ENCODE measurements at regions not wholly inside any gene's neighbourhood (a gene's known extent, or its start where the extent isn't known, plus 50 kb on each side); places are given as distances from the start of the nearest gene placed in this dataset.
A peak's percentile ranks its signal among the peaks of the same experiment; 100 is the strongest.
"Not testable (repeated sequence)": the region's sequence is repeated elsewhere in the genome, so short reads cannot be mapped to it uniquely, and the experiment has no call there.

DNA sequence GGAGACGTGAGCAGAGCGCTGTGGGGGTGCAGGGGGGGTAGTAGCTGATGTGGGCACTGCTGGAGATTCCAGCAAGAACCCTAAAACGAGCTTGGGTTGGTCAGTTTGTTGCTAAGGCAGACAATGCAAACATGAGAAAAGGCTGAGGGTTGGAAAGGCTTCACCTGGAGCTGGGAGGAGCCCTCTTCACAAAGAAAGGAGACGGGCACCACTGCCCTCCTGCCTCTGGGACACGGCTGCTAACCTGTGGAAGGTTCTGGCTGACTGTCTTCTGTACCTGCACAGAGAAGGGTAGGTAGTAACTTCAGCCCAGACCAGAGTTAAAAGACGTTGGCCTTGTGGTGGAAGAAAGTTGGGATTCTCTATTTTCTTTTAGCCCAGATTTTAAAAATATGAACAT is 108.7 kb downstream of the SUCLA2 start:
- Mint-ChIP-seq H3K27me3 (no peaks in the 10 kb centered on the region), H3K4me3 (no peak overlapping the region), H3K36me3 (peaks cover 6% of the 10 kb centered on the region), H3K9me3 (no peaks in the 10 kb centered on the region), H3K27ac (no peak overlapping the region), H3K4me1 (no peaks in the 10 kb centered on the region)
- no peak for ATAC-seq

DNA sequence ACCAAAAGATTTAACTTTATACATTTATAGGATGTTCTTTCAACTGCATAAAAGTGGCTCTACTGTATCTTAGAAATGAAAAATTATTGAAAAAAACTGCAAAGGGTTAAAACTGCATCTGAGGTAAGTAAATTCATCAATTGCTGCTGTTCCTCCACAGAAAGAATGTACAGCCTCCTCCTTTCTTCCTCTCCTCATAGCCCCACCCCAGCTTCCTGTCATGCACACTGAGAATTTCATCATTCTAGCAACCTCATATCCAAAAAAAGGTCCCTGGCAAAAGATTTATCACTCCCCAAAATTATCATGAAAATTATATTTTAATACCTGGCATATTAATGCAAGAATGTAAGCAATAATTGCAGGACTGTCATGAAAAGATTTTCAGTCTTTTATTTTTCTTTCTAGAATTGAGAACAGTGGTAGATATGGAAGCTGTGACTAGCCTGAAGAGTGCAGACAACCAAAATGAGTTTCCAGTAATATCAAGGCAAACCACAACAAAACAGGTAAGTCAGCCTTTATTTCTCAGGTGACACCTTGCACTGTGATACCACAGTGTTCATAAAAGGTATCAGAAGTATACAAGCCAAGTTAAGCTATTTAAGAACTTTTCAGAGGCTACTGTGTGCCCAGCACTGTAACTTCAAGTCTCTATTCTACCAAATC is 110.8 kb downstream of the SUCLA2 start:
- ATAC-seq = no peak
- H3K36me3 Mint-ChIP-seq = peaks cover 5% of the 10 kb centered on the region
- no peaks in the 10 kb centered on the region for H3K9me3 Mint-ChIP-seq
- no peaks in the 10 kb centered on the region for H3K4me1 Mint-ChIP-seq
- no peak overlapping the region for H3K4me3 Mint-ChIP-seq
- no peak overlapping the region for H3K27ac Mint-ChIP-seq
- no peaks in the 10 kb centered on the region for H3K27me3 Mint-ChIP-seq

DNA sequence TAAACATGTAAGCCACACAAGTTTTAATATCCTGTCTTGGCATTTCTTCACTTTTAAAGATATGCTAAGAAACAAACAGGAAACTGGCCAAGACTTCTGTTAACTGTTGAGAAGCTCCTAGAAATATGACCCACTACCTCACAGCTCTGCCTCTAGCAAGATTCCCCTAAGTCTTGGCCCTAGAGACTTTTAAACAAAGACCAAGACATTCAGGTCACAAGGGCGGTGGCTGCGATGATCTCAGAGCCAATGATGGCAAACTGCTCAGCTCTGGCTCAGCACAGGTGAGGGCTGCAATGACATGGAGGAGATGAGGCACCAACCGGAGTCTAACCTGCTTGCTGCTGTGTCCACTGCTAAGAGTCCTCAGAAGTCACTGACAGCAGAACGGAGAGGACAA is 114.8 kb downstream of the SUCLA2 start:
- Mint-ChIP-seq H3K4me3 (no peak overlapping the region), H3K36me3 (peaks cover 13% of the 10 kb centered on the region), H3K4me1 (no peaks in the 10 kb centered on the region), H3K27ac (no peak overlapping the region), H3K9me3 (no peaks in the 10 kb centered on the region), H3K27me3 (no peaks in the 10 kb centered on the region)
- no peak for ATAC-seq

DNA sequence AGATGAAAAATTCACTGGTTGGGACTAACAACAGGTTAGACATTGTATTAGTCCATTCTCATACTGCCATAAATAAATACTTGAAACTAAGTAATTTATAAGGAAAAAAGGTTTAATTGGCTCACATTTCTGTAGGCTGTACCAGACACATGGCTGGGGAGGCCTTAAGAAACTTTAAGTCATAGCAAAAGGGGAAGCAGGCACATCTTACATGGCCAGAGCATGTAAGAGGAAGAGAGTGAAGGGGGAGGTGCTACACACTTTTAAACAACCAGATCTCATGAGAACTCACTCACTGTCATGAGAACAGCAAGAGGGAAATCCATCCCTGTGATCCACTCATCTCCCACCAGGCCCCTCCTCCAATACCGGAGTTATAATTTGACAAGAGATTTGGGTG is 125.9 kb downstream of the SUCLA2 start:
- Mint-ChIP-seq H3K36me3 (peaks cover 22% of the 10 kb centered on the region), H3K9me3 (peaks cover 13% of the 10 kb centered on the region), H3K27ac (no peak overlapping the region), H3K27me3 (peaks cover 9% of the 10 kb centered on the region), H3K4me3 (no peak overlapping the region), H3K4me1 (no peaks in the 10 kb centered on the region)
- no peak for ATAC-seq

DNA sequence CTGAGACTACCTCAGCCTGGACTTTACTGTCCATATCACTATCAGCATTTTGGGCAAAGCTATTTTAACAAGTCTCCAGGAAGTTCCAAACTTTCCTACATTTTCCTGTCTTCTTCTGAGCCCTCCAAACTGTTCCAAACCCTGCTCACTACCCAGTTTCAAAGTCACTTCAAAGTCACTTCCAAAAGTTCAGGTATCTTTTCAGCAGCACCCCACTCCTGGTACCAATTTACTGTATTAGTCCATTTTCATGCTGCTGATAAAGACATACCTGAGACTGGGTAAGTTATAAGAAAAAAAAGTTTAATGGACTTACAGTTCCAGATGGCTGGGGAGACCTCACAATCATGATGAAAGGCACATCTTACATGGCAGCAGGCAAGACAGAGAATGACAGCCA is 127.1 kb downstream of the SUCLA2 start:
- peaks cover 22% of the 10 kb centered on the region for H3K36me3 Mint-ChIP-seq
- peaks cover 13% of the 10 kb centered on the region for H3K9me3 Mint-ChIP-seq
- ATAC-seq, H3K4me3 Mint-ChIP-seq, H3K27me3 Mint-ChIP-seq, H3K27ac Mint-ChIP-seq, H3K4me1 Mint-ChIP-seq: not testable (repeated sequence)

DNA sequence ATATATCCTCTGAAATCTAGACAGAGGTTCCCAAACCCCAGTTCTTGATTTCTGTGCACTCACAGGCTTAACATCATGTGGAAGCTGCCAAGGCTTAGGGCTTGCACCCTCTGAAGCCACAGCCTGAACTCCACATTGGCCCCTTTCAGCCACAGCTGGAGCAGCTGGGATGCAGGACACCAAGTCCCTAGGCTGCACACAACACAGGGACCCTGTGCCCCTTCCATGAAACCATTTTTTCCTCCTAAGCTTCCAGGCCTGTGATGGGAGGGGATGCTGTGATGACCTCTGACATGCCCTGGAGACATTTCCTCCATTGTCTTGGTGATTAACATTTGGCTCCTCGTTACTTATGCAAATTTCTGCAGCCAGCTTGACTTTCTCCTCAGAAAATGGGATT is 127.8 kb downstream of the SUCLA2 start:
- not testable (repeated sequence) for H3K4me1 Mint-ChIP-seq, H3K27me3 Mint-ChIP-seq, H3K4me3 Mint-ChIP-seq, H3K27ac Mint-ChIP-seq, ATAC-seq
- Mint-ChIP-seq H3K36me3 (peaks cover 22% of the 10 kb centered on the region), H3K9me3 (peaks cover 13% of the 10 kb centered on the region)

DNA sequence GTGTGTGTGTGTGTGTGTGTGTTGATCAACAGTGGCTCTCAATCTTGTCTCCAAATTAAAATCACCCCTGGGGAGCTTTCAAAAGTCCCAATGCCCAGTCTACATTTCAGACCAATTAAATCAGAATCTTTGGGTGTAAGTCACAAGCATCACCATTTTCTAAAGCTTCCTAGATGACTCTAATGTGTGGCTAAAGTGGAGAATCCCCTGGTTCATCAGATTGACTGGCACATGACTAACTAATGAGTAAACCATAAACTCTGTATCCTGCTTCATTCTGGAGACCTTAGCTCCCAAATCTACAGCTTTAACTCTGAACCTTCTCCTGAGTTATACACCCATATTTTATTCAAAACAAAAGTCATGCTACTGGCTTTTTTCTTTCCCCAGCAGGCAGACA is 131.3 kb downstream of the SUCLA2 start:
- ATAC-seq = no peak
- H3K27me3 Mint-ChIP-seq = peaks cover 9% of the 10 kb centered on the region
- no peak overlapping the region for H3K4me3 Mint-ChIP-seq
- peaks cover 12% of the 10 kb centered on the region for H3K4me1 Mint-ChIP-seq
- peaks cover 8% of the 10 kb centered on the region for H3K9me3 Mint-ChIP-seq
- H3K36me3 Mint-ChIP-seq = peaks cover 16% of the 10 kb centered on the region
- no peak overlapping the region for H3K27ac Mint-ChIP-seq

DNA sequence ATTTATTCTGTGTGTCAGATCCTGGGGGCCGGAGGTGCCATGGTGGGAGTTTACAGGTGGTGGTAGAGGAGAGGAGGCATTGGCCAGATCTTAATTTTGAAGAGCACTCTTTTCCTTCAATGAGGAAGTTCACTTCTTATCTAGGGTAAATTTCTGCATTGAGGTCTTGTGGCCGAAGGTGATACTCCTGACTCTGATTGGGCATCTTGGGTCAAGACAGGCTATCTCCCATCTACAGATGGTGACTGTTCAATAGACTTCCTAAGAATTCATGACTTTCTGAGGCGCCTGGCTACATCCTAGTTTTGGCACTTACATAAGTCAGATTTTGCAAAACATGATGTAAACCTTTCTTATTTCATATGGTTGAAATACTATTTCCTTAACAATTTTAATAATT is 135.2 kb downstream of the SUCLA2 start:
- no peak overlapping the region for H3K27ac Mint-ChIP-seq
- peaks cover 5% of the 10 kb centered on the region for H3K27me3 Mint-ChIP-seq
- no peaks in the 10 kb centered on the region for H3K9me3 Mint-ChIP-seq
- H3K36me3 Mint-ChIP-seq = no peaks in the 10 kb centered on the region
- H3K4me3 Mint-ChIP-seq = no peak overlapping the region
- no peak for ATAC-seq
- H3K4me1 Mint-ChIP-seq = peaks cover 12% of the 10 kb centered on the region

DNA sequence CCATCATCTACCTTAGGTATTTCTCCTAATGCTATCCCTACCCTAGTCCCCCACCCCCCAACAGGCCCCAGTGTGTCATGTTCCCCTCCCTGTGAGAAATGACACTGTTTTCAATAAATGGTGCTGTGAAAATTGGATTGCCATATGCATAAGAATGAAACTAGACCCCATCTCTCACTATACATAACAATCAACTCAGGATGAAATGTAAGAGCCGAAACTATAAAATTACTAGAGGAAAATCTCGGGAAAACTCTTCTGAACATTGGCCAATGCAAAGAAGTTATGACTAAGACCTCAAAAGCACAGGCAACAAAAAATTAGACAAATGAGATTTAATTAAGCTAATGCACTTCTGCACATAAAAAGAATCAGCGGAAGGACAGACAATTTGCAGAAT is 138.2 kb downstream of the SUCLA2 start:
- Mint-ChIP-seq H3K4me1 (peaks cover 12% of the 10 kb centered on the region), H3K27ac (no peak overlapping the region), H3K4me3 (no peak overlapping the region), H3K36me3 (no peaks in the 10 kb centered on the region), H3K27me3 (peaks cover 22% of the 10 kb centered on the region), H3K9me3 (no peaks in the 10 kb centered on the region)
- ATAC-seq = no peak

DNA sequence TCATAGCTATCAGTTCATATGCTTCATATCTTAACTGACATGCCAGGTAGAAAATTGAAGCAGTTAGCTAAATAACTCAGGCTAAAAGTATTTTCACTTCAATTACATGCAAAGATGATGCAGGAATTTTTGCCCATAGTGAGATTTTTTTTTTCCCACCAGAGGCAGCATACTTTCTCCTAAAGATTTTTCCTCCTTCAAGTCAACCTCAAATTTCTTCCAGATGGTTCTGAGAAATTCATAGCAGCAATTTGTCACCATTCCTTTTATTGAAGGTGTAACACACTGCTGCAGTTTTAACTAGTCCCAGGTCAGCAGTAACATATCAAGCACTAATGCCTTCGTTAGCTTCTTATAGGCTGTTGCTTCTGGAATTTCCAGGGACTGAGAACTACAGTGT is 141.9 kb downstream of the SUCLA2 start:
- Mint-ChIP-seq H3K9me3 (no peaks in the 10 kb centered on the region), H3K4me3 (no peak overlapping the region), H3K27ac (no peak overlapping the region), H3K4me1 (no peaks in the 10 kb centered on the region), H3K36me3 (no peaks in the 10 kb centered on the region), H3K27me3 (peaks cover 24% of the 10 kb centered on the region)
- ATAC-seq = no peak

DNA sequence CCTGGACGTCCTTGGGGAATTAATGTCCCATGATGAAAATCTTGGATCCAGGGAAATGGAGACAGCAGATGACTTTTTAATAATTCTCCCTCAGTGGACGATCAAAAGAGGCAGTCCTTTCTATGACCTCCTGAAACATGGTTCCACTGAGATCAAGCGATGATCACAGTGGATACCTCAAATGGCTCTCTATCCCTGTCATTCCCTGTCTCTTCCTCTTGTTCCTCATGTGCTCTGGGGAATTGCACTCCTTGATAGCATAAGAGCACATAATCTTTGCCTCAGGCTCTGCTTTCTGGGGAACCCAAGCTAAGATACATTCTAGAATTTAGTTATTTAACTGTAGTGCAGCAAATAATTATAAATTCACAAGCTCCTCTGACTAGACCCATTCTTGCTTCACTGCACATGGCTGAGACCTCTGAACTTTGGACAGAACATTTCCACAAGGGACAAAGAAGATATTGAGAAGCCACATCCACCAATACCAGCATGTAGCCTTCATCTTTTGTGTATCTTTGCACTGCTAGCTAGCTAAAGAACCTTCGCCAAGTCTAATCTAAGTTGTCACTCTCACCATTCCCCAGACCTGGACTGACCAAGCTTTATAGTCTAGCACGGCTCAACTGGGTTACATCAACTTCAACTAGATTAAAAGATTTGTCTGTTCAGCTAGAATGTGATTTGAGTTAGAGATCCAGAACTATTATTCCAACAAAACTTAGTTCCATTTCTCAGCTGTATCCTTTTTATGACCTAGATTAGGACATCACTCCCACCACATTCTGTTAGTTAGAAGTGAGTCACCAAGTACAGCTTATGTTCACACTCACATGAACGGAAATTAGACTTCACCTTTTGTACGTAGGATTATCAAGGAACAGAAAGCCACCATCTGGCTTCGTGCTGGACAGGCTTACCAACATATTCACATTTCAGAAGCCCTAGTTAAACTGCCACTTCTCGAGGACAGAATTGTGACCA is 142.7 kb downstream of the SUCLA2 start:
- no peaks in the 10 kb centered on the region for H3K36me3 Mint-ChIP-seq
- H3K9me3 Mint-ChIP-seq = no peaks in the 10 kb centered on the region
- H3K27me3 Mint-ChIP-seq = peaks cover 24% of the 10 kb centered on the region
- no peak overlapping the region for H3K27ac Mint-ChIP-seq
- ATAC-seq = no peak
- no peak overlapping the region for H3K4me3 Mint-ChIP-seq
- no peaks in the 10 kb centered on the region for H3K4me1 Mint-ChIP-seq

DNA sequence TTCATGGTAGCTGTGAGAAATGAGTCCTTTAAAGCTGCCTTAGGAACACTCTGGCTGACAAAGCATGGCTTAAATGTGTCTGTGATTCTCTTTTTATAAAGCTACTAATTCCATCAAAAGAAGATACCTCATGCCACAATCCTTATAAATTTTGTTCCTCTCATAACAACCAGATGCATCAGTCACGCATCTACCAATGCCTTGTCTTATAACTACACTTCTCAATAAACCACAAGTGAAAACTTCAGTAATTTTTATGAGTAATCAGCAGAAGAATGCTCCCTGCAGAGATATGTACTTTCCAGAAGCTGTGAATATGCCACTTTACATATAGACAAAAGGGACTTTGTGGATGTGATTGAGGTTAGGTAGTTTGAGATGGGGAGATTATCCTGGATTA is 147.8 kb downstream of the SUCLA2 start:
- ATAC-seq = no peak
- H3K9me3 Mint-ChIP-seq = peaks cover 8% of the 10 kb centered on the region

DNA sequence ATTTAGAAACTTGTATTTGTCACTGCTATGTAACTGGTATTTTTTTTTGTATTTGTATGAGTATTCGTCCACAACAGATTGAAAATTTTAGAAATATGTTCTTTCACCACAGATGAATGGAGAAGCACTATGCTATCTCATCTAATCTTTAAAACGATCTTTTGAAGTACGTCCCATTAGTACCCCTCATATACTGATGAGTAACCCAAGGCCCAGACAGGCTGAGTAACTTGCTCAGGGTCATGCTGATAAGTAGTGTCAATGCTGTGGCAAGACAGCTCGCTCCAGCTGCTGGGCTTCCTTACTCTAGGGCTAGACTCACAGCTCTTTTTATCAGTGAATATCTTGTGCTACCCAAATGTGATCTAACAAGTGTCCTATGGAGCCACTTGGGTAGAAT is 154.2 kb downstream of the SUCLA2 start:
- ATAC-seq = no peak
- Mint-ChIP-seq H3K27me3 (peaks cover 25% of the 10 kb centered on the region), H3K9me3 (peaks cover 8% of the 10 kb centered on the region), H3K36me3 (peaks cover 4% of the 10 kb centered on the region), H3K4me3 (no peak overlapping the region), H3K27ac (no peak overlapping the region), H3K4me1 (no peaks in the 10 kb centered on the region)

More for the DNA sequence above, 147.8 kb downstream of the SUCLA2 start:
- H3K36me3 Mint-ChIP-seq = peaks cover 4% of the 10 kb centered on the region
- no peaks in the 10 kb centered on the region for H3K4me1 Mint-ChIP-seq
- peaks cover 31% of the 10 kb centered on the region for H3K27me3 Mint-ChIP-seq
- H3K27ac Mint-ChIP-seq = no peak overlapping the region
- no peak overlapping the region for H3K4me3 Mint-ChIP-seq

DNA sequence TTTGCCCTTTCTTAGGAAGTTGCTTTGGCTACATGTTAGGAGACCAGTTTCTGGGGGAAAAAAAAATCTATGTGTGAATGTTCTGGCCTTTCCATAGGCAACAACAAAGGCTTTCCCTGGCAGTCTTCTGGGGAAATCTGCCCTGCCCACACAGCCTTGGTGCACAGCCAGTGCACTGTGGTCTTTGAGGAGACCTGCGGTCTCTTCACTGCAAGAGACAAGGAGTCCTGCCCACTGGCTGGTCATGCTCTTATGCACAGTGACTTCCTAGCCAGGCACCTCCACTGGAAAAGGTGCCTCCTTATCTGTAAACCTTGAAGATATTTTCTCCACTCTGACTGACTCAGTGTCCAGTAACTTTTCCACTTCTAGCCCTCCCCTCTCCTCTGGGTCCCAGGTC is 155.1 kb downstream of the SUCLA2 start:
- Mint-ChIP-seq H3K4me1 (no peaks in the 10 kb centered on the region), H3K4me3 (no peak overlapping the region), H3K9me3 (peaks cover 8% of the 10 kb centered on the region), H3K27ac (no peak overlapping the region), H3K27me3 (peaks cover 25% of the 10 kb centered on the region), H3K36me3 (peaks cover 4% of the 10 kb centered on the region)
- peak; percentile 6 for ATAC-seq

DNA sequence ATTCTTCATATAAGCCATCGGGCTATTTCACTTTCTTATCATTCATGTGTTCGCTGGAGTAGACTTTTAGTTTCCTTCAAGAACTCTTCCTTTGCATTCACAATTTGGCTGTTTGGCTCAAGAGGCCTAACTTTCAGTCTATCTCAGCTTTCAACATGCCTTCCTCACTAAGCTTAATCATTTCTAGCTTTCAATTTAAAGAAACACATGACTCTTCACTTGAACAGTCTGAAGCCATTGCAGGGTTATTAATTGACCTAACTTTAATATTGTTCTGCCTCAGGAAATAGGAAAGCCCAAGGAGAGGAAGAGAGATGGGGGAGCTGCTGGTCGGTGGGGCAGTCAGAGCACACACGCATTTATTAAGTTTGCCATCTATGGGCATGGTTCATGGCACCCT is 158.1 kb downstream of the SUCLA2 start:
- Mint-ChIP-seq H3K4me3 (no peak overlapping the region), H3K27ac (no peak overlapping the region), H3K4me1 (no peaks in the 10 kb centered on the region), H3K36me3 (no peaks in the 10 kb centered on the region), H3K27me3 (no peaks in the 10 kb centered on the region), H3K9me3 (no peaks in the 10 kb centered on the region)
- ATAC-seq = no peak

DNA sequence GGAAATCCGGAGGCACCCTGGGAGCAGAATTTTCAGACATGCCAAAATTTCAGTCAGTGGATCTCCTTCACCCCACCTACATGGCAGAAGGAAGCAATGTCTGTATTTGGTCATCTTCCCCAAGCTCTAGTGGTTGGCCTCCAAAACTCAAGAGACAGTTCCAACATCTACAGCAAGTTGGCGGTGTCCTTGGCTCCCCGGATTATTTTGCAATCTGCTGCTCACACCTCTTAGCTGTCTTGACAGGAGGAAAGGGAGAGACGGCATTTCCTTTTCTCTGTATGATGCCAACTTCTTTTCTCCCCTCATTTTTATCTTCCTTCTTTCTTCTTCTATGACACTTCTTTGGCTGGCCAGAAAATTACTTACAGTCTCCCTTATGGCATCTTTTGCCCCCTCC is 159.9 kb downstream of the SUCLA2 start:
- ATAC-seq = peak; percentile 5
- H3K36me3 Mint-ChIP-seq = no peaks in the 10 kb centered on the region
- no peak overlapping the region for H3K27ac Mint-ChIP-seq
- H3K4me3 Mint-ChIP-seq = no peak overlapping the region
- H3K9me3 Mint-ChIP-seq = no peaks in the 10 kb centered on the region
- peaks cover 3% of the 10 kb centered on the region for H3K4me1 Mint-ChIP-seq
- H3K27me3 Mint-ChIP-seq = no peaks in the 10 kb centered on the region

Data from stimulated activated memory B cell treated with anti-CD40 and anti-IgM and Interleukin-4, amounts not matched to agents 10 μg/mL and 1 μg/mL and 100 μg/mL, for 72 hours (primary cell).